Epithelial cell of proximal tubule (primary cell): ENCODE measurements at regions not wholly inside any gene's neighbourhood (a gene's known extent, or its start where the extent isn't known, plus 50 kb on each side); places are given as distances from the start of the nearest gene placed in this dataset.

Experiments used
- DNase-seq: peaks from one replicate; pipeline ENCODE4 v3.0.0-alpha.2; 2011; ENCODE audit warnings: low read depth
- H3K4me3 ChIP-seq: 2 replicates; pipeline ENCODE4 v1.5.1; 2011; ENCODE audit warnings: low read depth, mild to moderate bottlenecking, low read length
- TF ChIP-seq, protein P1 (sequence below): conservative IDR thresholded peaks from 2 replicates; pipeline ENCODE4 v1.5.1; 2012; ENCODE audit warnings: low read depth, mild to moderate bottlenecking, low read length

DNA sequence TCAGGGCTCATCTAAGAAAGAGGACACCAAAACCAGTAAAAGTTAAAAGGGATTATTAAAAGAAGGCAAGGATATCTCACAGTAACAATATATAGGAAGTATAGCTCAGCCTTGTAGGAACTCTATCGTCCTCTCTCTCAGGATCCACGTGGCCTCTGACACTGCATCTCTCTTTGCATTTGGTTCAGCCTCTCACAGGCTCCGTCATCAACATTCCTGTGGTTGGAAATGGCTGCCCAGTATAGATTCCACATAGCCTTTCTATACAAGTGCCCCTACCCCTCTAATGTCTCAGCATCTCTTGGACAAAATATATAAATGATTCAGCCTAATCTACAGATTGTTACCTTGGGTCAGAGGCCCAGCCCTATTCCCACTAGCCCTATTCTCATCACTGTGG is 101.3 kb upstream of the DBX1 start:
- no peak overlapping the region for H3K4me3 ChIP-seq
- TF ChIP-seq, protein P1, sequence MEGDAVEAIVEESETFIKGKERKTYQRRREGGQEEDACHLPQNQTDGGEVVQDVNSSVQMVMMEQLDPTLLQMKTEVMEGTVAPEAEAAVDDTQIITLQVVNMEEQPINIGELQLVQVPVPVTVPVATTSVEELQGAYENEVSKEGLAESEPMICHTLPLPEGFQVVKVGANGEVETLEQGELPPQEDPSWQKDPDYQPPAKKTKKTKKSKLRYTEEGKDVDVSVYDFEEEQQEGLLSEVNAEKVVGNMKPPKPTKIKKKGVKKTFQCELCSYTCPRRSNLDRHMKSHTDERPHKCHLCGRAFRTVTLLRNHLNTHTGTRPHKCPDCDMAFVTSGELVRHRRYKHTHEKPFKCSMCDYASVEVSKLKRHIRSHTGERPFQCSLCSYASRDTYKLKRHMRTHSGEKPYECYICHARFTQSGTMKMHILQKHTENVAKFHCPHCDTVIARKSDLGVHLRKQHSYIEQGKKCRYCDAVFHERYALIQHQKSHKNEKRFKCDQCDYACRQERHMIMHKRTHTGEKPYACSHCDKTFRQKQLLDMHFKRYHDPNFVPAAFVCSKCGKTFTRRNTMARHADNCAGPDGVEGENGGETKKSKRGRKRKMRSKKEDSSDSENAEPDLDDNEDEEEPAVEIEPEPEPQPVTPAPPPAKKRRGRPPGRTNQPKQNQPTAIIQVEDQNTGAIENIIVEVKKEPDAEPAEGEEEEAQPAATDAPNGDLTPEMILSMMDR = no peak
- no peak for DNase-seq

DNA sequence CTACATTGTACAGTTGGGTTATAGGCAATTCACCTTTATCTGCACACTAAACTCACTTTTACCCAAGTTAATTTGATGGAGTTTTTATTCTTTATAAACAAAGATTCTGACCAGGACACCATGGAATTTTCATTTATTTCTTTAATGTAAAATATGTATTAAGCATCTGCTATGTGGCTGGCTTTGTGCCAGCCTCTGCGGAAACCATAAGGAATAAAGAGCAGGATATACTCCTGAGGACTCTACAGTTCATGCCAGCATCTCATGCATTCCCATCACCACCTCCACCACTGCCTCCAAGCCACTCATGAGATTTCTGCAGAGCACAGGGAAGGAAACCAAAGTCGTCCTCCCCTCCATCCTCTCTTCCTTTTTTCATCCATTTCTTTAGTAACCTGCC is 100.0 kb upstream of the DBX1 start:
- DNase-seq = no peak
- H3K4me3 ChIP-seq = no peak overlapping the region
- TF ChIP-seq, protein P1 = no peak

DNA sequence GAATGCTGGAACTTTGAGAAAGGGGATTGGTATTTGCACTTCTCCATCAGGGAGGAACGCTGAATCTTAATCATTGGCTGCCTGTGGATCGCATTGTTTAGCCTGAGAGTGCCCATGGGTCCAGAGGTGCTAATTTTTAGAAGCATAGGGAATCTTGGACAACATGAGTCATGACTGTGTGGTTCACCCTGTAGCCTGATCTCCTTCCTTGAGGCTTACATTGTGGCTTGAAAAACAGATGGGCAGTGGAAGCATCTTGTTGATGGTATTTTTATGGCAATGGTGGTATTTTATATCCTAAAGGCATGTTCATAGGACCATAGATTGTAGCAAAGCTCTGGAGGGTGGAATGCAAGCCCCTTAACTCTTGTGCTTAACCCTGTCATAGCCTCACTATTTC is 99.2 kb upstream of the DBX1 start:
- no peak overlapping the region for H3K4me3 ChIP-seq
- no peak for DNase-seq
- TF ChIP-seq, protein P1 = no peak

DNA sequence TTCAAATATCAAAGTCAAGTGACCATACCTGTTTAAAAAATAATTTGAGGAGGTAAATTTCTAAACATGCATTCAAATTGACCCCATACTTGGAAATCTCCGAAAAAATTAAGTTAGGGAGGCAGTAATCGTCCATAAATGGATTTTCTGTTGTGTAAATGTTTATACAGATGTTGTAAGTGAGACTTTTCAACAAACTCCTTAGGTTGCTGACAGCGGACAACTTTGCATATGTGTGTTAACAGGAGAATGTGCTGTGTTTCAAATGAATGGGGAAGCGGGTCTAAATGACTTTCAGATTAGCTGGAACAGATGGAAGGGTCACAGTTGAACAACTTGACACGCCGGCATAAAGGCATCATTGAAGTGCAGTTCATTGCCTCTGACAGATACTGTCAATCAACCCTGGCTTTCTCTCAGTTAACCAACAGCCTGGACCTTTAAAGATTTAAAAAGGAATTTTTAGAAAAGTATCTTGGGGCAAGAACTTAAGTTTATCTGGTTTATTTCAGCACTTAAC is 98.2 kb upstream of the DBX1 start:
- no peak overlapping the region for H3K4me3 ChIP-seq
- TF ChIP-seq, protein P1 = no peak
- no peak for DNase-seq

DNA sequence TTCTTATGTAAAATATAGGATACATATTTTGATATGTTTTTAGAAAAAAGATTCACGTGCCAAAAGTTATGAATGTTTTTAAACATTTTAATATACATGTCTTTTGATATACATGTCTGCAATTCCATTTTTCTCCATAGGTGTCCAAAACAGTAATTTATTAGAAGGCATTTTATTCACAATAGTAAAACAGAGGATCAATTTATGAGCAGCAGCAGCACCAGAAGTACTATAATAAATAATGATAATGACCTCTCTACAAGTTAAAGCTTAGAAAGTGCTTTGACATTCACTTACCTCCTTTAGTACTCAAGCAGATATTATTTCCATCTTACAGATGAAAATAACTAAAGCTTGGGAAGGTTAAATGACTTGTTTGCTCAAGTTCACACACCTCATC is 96.7 kb upstream of the DBX1 start:
- TF ChIP-seq, protein P1 = no peak
- H3K4me3 ChIP-seq = no peak overlapping the region
- no peak for DNase-seq

DNA sequence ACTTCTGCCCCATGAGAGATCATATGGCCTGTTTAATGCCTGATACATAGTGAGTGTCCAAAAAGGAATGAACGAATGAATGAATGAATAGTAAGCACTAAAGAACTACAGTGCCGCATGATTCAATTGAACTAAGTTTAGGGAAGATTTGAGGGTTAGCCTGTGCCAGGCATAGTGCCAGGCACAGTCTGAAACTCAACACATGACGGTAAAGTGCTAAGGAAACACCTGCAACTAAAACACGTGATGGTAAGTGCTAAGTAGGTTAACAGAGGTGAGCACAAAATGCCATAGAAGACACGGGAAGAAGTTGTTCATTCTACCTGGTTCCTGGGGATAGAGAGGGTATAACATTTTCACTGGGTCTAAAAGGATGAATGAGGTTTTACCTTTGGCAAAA is 93.5 kb upstream of the DBX1 start:
- no peak overlapping the region for H3K4me3 ChIP-seq
- TF ChIP-seq, protein P1 = no peak
- no peak for DNase-seq

DNA sequence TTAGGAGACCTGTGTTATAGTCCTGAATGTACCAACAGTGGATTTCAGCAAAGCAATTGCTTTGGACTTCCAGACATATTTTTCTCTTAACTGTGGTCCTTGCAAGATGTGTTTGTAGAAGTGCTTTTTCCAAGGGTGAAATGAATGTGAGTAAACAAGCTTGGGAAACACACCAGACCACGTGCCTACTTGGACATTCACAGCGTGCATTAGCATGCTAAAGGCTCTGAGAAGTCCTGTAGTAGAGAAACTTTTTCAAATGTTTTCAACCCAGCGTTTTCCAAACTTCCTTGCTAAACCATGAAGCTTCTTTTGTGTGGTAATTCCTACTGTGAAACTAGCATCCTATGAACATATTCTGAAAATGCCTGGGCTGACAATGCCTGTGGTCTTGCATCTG is 91.2 kb upstream of the DBX1 start:
- TF ChIP-seq, protein P1 = no peak

More for the DNA sequence above, 91.2 kb upstream of the DBX1 start:
- DNase-seq = no peak
- no peak overlapping the region for H3K4me3 ChIP-seq
